GM08714 (cell line): ENCODE measurements at regions not wholly inside any gene's neighbourhood (a gene's known extent, or its start where the extent isn't known, plus 50 kb on each side); places are given as distances from the start of the nearest gene placed in this dataset.
"Not testable (repeated sequence)": the region's sequence is repeated elsewhere in the genome, so short reads cannot be mapped to it uniquely, and the experiment has no call there.

Experiments used
- H3K4me3 ChIP-seq: fragments of 200-500 bp; sonication (Bioruptor generic); 2 replicates; pipeline ENCODE4 v1.5.1; 2014; ENCODE audit warnings: mild to moderate bottlenecking, low read length, inconsistent platforms

DNA sequence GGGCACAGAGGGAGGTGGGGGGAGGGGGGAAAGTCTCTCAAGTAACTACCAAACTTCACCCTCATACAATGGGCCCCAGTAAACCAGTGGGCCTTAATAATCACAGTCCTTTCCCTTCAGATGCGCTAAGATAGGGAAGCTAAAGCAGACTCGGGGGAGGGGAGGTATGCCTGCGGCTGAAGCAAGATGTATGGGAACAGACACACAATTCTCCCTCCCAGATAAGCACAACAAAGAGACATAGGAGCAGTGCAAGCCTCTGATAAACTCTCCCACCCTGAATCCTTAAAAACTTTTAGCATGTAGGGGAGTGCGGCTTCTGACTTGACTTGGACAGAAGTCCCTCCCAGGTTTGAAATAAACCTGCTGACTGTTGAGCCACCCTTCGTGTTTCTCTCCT is 54.7 kb downstream of the PROP1 start:
- not testable (repeated sequence) for H3K4me3 ChIP-seq

DNA sequence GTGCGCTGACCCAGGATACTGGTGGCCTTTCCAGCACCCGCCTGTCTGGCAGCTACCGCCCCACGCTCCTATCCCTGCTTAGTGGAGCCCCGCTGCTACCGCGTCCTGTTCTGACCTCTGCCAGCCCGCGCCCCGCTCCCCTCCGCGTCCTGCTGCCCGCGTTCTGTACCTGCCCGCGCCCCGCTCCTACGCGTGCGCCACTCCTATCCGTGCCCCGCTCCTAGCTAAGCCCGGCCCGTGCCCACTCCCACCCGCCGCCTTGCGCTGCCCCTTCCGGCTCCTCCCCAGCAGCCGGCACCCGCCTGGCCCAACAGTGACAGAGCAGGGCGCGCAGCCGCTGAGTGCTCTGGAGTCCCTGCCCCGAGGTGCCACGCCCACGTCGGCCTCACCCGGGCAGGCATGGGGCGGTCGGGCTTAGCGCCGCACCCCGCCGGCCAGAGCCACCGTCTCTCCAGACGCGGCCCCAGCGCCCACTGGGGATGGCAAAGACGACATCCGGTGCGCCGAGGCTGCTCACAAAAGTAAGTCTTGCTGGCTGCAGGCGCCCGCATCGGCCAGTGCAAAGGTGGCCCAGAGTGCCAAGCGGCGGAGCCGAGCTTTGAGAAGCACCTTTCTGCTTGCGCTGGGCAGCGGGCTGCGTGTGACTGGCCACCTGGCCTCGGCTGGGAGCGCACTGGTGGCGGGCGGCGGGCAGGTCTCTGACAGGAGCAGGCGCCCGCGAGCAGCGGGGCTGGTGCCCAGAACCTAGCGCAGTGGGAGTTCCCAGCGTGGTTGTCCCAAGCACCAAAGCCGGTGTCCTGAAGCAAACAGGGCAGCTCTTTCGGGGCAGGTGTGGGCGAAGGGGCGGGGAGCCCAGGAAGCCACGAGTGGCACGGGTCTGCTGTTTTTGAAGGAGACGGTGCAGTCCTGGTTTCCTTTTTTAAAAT is 56.5 kb downstream of the PROP1 start:
- H3K4me3 ChIP-seq: not testable (repeated sequence)

DNA sequence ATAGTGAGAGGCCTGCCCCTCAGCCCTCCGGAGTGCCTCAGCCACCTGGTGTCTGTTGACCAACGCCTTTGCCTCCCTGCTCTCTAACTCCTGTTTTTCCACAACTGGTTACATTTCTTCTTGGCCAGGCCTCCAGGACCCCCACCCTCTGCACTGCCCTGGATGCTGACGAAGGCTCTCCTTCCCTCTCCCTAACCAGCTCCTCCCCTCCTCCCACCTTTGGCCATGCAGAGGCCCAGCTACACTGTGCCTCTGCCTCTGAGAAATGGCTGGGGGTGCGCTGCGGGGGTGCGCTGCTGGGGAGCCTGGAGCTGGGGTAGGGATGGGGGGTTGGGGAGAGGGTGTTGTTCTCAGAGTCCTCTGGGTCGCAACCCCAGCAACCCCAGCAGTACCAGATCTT is 57.3 kb downstream of the PROP1 start:
- H3K4me3 ChIP-seq: not testable (repeated sequence)

DNA sequence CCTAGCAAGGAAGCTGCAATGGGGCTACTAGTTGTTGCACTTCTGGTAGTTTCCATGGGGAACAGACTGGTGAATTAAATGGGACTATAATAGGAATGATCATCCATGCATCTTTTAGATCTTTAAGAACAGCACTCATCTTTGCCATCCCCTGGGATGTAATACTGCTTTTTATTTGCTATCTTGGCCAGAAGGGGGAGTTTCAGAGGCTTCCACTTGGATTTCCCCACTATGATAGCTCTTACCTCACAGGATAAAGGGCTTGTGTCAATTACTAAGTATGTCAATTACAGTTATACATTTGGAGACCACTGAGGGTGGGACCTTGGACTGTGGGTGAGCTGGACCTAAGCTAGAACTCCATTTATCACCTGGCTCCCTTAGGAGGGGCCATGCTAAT is 61.8 kb downstream of the PROP1 start:
- not testable (repeated sequence) for H3K4me3 ChIP-seq

DNA sequence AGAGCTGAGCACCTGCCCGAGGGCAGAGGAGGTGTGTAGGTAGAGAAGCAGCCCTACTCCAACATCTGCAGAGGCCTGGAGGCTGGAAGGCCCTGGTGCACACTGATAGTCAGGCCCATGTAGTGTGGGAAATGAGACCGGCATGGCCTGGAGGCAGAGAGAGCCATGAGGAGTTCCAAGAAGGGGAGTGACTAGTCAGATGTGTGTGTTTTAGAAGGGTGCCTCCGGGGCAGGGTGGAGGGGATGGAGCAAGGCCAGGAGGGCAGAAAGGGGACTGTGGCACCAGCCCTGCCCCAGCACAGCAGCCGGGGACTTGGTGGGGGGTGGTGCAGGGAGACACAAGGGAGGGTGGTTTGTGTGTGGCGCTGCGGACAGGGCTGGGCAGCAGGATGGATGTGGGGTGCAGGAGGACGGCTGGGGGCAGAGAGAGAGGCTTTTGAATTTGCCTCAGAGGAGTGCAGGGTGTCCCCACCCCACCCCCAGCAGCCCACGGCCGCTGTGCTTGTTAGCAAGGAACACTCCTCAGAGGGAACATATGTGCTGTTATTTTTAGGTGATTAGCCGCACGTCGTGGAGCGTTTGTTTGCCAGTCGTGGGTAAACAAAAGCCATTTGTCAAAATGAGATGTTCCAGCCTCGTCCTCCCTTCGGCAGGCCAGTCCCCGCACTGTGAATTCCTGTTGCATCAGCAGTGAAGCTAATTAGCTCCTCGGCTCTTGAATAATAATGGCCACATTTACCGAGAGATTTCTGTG is 65.6 kb downstream of the PROP1 start:
- not testable (repeated sequence) for H3K4me3 ChIP-seq

DNA sequence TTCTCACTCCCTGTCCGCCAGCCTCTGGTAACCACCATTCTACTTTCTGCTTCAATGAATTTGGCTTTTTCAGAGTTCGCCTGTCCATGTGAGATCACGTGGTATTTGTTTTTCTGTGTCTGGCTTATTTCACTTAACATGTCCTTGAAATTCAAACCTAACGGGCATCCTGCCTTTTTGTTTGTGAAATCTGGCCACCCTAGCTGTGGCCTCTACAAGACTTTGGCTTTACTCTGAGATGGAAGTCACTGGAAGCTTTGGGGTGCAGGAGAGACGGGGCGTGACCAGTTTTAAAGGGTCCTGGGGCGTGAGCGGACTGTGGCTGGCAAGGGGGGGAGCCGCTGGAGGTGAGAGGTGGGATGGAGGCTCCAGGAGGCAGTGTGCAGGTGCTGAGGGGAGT is 66.4 kb downstream of the PROP1 start:
- H3K4me3 ChIP-seq: not testable (repeated sequence)

DNA sequence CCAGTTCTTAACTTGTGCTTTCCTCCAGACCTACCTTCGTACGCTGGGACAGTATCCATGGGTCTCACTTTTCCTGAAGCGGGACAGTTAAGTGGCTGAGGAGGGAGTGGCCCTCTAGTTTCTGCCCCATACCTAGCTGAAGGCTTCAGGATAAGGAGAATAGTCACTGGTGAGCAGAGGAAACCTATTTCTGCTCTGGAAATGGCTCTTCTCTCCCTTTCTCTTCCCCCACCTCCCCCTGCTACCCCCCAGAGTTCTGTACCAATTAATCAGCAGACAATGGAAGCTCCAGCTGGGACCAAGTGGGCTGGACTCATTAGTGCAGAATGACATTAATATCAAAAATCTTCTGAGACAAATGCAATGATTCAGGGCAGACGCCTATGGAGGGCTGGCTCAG is 68.5 kb downstream of the PROP1 start:
- H3K4me3 ChIP-seq: not testable (repeated sequence)

DNA sequence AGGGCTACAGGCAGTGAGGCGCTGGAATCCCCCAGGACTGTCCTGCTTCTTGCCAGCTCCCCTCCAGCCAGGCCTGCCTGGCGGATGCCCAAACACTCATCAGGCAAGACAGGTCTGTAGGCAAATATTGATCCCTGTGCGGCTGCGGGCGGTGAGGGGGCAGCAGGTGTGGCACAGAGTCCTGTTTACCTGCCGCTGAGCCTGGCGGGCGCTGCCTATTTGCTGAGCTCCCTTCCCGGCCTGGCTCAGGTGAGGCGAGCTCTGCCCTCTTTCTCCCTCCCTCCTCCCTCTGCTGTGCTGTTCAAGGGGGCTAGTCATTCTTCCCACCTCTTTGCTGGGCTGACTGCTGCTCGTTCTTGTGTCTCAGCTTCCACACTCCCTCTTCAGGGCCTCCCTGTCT is 71.5 kb downstream of the PROP1 start:
- H3K4me3 ChIP-seq: not testable (repeated sequence)

DNA sequence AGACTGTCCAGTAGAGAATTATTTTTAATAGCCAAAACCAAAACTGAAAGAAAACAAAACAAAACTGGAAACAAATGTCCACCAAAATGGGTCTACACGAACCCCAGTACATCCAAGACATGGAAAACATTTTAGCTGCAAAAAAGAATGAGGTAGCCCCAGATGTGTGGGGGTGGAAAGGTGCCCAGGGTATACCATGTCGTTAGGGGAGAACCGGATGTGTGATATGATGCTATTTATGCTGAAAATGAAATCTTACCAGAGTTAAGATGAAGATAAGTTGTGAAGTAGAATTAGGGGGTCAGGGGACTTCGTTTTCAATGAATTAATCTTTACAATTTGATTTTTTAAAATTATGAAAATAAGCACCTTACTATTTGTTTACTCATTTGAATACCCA is 72.2 kb downstream of the PROP1 start:
- H3K4me3 ChIP-seq: not testable (repeated sequence)

DNA sequence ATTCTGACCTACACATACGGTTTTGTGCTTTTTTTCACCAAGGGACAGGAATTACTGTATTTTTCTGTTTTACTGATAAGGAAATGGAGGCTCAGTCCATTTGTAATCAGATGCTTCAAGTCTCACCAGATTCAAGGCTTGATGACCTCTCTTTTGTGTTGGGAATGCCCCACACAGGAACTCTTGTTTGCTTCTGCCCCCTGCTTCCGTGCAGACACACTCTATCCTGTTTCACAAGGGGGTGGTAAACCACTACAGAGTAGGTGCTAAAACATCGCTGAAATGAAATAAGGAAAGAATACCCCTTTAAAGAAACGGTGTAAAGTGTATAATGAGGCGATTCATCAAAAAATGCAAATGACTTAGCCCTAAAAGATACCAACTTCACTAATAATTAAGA is 72.9 kb downstream of the PROP1 start:
- H3K4me3 ChIP-seq: not testable (repeated sequence)

DNA sequence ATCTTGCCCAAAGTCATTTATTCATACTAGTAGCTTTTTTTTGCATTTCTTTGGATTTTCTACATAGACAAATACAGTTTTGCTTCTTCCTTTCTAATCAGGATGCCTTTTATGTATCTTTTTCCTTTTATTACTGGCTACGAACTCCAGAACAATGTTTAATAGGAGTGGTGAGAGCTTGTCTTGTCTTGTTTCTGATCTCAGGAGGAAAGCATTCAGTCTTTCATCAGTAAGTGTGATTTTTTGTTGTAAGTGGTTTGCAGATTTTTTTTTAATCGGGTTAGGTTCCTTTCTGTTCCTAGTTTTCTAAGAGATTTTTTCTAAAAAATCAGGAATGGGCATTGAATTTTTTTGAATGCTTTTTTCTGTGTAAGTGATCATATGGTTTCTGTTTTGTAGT is 86.8 kb downstream of the PROP1 start:
- H3K4me3 ChIP-seq: not testable (repeated sequence)

DNA sequence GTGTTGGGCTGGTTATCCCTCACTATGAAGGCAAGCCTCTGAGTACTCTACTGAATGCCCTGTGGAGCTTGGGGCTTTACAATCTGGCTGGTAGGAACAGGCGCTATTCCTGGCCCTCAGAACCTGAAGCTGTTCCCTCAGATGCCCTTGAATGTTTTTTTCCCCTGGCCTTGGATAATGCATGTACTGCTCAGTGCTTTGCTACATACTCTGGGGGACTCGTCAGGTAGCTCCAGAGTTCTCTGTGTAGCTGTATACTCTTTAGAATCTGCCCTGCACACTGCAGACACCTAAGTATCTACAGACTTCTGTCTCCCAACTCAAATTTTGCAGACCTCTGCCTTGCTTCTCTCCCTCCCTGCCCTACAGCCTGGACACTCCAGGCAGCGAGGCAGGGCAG is 93.2 kb downstream of the PROP1 start:
- not testable (repeated sequence) for H3K4me3 ChIP-seq

DNA sequence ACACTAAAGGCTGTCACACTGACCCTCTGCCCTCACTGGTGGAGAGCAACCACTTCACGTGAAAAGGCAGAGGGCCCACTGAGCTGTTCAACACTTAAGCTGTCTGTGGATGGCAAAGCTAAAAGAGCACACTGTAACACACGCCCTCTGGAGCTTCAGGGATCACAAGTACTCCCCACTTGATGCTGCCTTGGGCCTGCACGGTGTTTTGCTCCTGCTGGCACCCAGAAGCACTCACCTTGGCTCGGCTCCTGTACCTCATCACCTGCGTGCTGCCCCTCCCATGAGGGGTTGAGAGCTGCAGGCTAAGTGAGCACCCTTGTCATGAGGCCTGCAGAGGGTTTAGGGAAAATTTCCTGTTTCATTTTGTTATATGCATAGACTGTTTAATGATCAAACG is 96.0 kb downstream of the PROP1 start:
- not testable (repeated sequence) for H3K4me3 ChIP-seq

DNA sequence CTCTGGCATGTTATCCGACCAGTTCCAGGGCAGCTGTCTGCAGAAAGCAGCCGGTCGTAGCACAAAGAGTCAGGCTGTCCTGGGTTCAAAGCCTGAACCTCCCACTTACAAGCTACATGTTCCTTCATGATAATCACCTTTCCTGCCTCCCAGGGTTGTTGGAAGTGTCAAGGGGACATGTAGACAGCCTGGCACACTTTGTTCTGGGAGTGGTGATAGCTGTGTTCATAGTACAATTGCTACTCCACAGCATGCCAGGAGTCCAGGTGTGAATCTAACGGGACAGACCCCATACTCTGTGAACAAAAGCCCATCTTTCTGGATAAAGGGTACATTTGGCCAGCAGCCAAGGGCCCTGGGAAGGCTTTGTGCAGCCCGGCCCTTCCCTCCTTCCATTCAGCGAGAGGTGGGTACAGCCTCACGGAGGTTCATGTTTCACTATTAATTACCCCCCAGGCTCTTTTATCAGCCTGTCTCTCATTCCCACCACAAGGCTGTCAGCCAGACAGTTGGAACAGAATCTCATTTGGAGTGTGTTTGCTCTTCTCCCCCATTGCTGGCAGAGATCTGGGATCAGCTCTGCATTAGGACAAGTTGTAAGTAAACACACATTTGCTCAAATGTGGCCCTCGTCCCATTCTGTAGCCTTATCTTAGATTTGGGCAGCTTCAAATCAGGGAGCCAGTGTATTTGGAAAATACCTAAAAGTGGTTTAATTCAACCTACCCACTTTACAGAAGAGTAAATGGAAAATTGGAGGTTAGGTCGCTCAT is 101.2 kb downstream of the PROP1 start:
- H3K4me3 ChIP-seq: not testable (repeated sequence)

DNA sequence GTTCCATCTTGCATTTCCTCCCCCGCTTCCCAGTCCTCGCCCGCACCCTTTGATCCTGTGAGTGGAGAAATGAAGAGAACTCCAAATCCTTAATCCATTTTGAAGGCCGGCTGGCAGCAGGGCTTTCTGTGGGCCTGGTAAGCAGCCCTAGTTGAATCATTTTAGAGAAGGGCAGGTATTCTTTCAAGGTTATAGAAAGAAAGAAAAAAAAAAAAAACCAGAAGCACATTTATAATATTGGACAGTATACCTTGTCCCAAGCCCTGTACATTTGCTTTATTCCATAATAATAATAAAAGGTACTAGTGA is 103.7 kb downstream of the PROP1 start:
- H3K4me3 ChIP-seq: not testable (repeated sequence)

DNA sequence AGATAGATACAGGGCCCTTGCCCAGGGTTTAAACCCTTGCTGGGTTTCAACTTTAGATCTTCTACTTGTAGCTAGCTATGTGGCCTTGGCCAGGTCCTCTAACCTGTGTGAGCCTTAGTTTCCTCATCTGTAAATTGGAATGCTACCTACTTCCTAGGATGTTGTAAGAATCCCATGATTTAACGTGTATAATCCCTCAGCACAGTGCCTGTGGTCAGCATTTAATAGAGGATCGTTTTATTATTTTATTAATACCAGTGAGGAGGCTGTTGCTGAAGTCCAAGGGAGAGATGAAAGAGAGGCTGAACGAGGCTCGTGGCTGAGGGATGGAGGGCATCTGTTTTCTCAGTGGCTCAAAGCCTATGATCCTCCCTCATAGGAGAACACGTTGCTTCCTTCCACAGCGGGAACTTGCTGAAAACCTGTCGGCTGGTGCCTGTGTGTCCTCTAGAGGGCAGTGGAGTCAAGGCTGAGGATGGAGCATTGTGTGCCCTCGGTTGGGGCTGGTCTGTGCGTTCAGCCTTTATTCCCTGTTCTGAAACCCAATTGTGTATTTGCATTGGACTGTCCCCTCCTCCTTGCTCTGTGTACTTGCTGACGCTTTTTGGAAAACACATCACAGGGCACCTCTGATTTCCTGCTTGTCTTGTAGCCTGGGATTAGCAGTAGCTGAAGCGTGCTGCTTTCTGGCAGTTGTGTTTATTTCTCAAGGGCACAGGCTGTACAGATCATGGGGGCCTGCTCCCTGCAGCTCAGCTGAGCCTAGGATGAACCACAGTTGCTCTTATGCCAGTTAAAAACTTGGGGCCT is 104.3 kb downstream of the PROP1 start:
- H3K4me3 ChIP-seq: not testable (repeated sequence)

DNA sequence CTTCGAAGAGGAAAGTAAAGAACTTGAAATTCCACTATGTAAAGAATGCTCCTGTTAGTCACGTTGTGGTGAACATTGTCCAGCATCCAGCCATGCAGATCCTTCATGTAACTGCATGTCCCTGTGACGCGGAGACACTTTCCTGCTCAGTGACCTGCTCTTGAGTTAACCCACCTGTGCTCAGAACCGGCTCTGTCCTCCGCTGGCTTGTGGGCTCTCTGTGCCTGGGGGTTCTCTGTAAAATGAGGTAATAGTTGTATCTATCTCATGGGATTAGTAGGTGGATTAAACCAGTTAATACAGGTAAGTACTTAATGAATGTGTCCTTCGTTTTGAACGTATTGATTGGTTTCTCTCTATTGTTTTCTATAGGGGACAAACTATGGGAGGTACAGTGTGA is 100.6 kb upstream of the FAM153A start:
- H3K4me3 ChIP-seq: not testable (repeated sequence)

DNA sequence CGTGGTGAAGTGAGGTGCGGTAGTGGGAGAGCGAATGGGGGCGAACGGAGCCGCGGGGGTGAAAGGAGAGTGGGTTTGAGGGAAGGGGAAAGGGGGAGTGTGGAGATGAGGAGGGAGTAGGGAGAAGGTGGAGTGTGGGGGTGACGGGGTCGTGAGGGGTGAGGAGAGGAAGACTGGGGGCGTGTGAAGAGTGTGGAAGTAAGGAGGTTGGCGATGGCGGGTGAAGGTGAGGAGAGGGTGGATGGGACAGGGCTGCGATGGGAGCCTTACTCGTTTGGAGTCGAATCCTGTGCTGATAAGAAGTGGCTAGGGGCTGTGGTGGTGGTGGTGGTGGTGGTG is 93.2 kb upstream of the FAM153A start:
- peak overlapping the region; percentile 60; the same call in 1 of the 2 replicates for H3K4me3 ChIP-seq

DNA sequence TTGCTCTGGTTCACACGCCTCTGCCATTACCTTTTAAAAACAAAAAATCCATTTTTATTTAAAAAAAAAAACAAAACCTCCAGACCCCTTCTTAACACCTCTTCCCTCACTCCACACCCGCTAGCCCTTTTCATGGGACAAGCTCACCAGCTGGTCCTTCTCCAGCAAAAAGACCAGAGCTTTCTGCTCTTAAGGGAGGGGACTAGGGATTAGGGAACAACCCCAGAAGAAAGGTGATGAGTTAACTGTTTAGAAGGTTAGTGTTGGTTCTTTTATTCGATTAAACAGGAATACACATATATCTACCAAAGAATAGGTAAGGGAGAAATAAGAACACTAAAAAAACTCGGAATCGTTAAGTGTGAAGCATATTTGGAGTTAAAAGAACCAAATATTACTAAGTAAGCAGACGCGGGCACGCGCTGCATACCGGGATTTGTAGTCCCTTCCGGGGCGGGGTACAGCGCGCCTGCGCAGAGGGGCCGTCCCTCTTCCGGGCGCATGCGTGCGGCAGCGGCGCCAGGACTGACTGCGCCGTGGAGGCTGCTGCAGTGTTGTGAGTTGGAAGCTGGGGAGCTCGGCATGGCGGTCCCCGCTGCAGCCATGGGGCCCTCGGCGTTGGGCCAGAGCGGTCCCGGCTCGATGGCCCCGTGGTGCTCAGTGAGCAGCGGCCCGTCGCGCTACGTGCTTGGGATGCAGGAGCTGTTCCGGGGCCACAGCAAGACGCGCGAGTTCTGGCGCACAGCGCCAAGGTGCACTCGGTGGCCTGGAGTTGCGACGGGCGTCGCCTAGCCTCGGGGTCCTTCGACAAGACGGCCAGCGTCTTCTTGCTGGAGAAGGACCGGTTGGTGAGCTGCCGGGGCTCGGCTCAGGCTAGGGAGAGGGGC is 92.6 kb upstream of the FAM153A start:
- H3K4me3 ChIP-seq: peak overlapping the region; percentile 60; the same call in 1 of the 2 replicates

DNA sequence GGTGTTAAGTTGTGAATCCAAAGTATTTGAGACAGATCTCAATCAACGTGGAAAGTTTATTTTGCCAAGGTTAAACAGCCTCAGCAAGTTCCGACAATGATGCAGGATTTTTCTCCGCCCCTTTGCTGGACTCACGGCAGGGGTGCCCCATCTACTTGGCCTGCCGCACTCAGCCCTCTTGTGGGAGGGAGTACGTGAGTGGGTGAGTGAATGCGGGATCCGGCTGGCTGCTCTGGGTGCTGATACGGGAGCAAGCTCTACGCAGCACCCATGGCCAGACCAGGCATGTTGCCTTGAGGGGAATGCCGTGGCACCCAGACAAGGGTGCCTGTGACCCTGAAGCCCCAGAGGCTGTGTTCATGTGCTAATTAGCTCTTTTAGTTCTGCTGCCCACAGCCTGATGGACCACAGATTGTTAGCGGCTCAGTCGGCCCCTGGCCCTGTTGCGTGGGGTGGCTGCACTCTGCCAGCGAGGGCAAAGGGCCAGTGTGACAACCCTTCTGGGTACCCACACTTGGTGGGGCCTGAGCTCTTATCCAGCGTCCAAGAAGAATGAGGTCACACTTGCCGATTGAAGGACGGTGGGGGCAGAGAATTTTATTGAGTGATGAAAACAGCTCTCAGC is 81.2 kb upstream of the FAM153A start:
- H3K4me3 ChIP-seq: not testable (repeated sequence)
